LNCaP clone FGC (cell line): ENCODE measurements at regions not wholly inside any gene's neighbourhood (a gene's known extent, or its start where the extent isn't known, plus 50 kb on each side); places are given as distances from the start of the nearest gene placed in this dataset.

ENCODE experiments used
- DNase-seq: peaks from one replicate; pipeline ENCODE4 v3.0.0-alpha.2; 2011; ENCODE audit warnings: low read depth
- H3K4me3 ChIP-seq: 2 replicates; pipeline ENCODE4 v1.5.1; 2011; ENCODE audit warnings: mild to moderate bottlenecking, low read depth, low read length, control low read depth
- TF ChIP-seq, protein P1 (sequence below): IDR thresholded peaks from 2 replicates; pipeline ENCODE4 v1.5.1; 2012; ENCODE audit warnings: mild to moderate bottlenecking; ENCODE audit not compliant: control insufficient read depth, insufficient read depth; ENCODE audit errors: extremely low read depth

- TF ChIP-seq, protein P1, sequence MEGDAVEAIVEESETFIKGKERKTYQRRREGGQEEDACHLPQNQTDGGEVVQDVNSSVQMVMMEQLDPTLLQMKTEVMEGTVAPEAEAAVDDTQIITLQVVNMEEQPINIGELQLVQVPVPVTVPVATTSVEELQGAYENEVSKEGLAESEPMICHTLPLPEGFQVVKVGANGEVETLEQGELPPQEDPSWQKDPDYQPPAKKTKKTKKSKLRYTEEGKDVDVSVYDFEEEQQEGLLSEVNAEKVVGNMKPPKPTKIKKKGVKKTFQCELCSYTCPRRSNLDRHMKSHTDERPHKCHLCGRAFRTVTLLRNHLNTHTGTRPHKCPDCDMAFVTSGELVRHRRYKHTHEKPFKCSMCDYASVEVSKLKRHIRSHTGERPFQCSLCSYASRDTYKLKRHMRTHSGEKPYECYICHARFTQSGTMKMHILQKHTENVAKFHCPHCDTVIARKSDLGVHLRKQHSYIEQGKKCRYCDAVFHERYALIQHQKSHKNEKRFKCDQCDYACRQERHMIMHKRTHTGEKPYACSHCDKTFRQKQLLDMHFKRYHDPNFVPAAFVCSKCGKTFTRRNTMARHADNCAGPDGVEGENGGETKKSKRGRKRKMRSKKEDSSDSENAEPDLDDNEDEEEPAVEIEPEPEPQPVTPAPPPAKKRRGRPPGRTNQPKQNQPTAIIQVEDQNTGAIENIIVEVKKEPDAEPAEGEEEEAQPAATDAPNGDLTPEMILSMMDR, result no peak
- no peak for DNase-seq
- no peak overlapping the region for H3K4me3 ChIP-seq
These were observed 170.3 kb upstream of the MCTP2 start for GRCh38 chr15:94061041-94061440.

DNA sequence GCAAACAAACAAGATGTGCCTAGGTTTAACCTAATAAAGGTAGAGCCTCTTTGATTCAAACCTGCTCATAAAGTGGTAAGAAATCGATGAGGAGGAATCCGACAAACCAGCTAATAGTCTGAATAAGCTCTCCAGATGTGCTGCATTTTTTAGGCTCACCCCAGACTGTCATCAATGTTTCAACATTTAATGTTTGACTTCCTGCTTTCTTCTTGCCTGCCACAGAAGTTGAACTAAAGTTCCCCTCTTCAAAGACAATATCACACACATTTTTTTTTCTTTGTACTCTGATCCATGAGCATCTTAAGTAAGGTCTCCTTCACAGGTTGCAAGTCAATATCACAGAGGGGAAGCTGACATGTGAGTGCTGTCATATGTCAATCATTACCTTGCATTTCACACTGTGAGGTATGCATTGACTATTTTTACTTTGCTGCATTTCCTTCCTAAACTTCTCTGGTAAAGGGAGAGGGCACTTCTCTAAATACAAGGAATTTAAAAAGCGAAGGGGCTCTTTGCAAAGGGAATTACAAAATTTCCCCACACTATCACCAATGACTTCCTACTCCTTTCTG, 172.3 kb upstream of the MCTP2 start:
- H3K4me3 ChIP-seq, result no peak overlapping the region
- TF ChIP-seq, protein P1, result no peak
- no peak for DNase-seq

DNA sequence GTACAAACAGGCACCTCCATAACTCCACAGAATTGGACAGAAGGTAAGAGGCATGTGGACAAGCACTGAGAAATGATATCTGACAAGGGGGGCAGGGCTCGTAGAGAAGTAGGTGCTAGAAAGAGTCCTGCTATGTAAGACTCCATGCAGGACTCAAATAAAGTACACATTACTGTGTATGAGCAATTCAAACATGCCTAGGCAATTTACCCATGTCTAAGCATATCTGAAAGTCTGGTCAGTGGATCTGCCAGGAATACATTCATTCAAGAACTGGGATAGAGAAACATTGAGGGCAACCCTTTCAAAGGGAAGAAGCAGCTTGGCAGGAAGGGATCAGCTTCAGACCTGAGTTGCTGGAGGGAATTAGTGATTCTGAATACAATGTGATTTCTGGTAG, 174.1 kb upstream of the MCTP2 start:
- TF ChIP-seq, protein P1, result no peak
- H3K4me3 ChIP-seq, result no peak overlapping the region

DNA sequence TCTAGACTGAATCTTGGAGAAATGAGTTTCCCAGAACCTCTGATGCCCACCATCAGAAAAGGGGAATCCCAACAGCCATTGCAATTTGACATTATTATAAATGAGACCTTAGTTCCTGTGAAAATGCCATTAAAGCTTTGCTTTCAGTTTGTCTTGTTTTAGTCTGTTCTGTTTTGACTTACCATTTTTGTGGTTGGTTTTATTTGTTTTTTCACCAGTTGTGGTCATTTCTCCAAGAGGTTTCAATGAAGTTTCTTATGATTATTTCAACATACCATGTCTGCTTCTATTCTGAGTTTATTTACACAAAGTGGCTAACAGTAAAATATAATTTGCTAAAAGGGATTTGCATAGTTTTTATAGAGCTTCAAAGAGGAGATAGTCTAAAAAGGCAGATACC, 175.0 kb upstream of the MCTP2 start:
- TF ChIP-seq, protein P1, result no peak
- no peak overlapping the region for H3K4me3 ChIP-seq
- DNase-seq, result no peak

More for the DNA sequence above, 174.1 kb upstream of the MCTP2 start:
- no peak for DNase-seq

DNA sequence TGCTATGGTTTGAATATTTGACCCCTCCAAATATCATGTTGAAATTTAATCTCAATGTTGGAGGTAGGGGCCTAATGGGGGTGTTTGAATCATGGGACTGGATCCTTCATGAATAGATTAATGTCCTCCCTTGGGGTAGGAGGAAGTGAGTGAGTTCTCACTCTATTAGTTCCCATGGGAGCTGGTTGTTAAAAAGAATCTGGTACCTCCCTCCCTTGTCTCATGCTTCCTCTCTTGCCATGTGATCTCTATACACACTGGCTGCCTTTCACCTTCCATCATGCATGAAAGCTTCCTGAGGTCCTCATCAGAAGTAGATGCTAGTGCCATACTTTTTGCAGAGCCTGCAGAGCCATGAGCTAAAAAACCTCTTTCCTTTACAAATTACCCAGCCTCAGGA, 177.7 kb upstream of the MCTP2 start:
- DNase-seq, result no peak
- TF ChIP-seq, protein P1, result no peak

DNA sequence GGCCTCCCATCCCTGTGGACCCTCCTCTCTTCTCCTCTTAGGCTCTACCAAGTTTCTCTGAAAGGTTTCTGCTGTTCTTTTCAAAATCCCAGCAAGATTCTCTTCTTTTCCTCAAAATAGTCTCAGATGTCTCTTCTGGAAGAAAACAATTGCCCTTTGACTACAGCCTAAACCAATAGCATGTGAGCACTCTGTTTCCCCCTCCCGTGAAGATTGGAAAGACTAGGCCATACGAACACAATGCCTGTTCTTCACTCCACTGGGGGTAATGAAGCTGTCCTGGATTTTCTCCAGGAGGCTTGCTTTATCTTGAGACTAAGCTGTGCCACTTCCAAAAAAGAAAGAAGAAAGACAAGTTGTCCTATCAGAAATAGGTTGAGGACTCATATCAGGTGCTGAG, 178.7 kb upstream of the MCTP2 start:
- DNase-seq, result no peak
- TF ChIP-seq, protein P1, result no peak
- H3K4me3 ChIP-seq, result no peak overlapping the region

More for the DNA sequence above, 177.7 kb upstream of the MCTP2 start:
- no peak overlapping the region for H3K4me3 ChIP-seq

DNA sequence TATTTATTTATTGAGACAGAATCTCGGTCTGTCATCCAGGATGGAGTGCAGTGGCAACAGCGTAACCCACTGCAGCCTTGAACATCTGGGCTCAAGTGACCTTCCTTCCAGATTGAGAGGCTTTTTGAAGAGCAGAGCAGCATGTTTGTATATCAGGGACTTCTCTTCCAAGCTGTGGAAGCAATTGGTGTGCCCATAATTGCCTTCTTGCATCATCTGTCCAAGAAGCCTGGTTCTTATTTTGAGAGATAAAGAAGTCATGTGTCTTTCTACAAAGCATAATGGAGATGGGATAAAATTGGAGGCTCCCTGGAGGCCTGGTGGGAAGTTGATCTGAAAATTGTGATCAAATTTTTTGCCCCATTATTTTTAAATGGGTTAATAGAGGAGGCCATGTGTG, 183.8 kb upstream of the MCTP2 start:
- no peak for DNase-seq
- TF ChIP-seq, protein P1, result no peak
- H3K4me3 ChIP-seq, result no peak overlapping the region
